OCI-LY1 (cell line): ENCODE measurements at regions not wholly inside any gene's neighbourhood (a gene's known extent, or its start where the extent isn't known, plus 50 kb on each side); places are given as distances from the start of the nearest gene placed in this dataset.

Source experiments
- H2AFZ ChIP-seq: fragments of 200-600 bp; sonication (generic), shearing (Covaris generic); 2 replicates; pipeline ENCODE4 v1.6.0; 2014; ENCODE audit warnings: antibody characterized with exemption, mild to moderate bottlenecking, low read length
- H3F3A ChIP-seq: fragments of 200-600 bp; sonication (generic), shearing (Covaris generic); 2 replicates; pipeline ENCODE4 v1.6.0; 2014; ENCODE audit warnings: mild to moderate bottlenecking, antibody characterized with exemption, low read length, moderate library complexity; ENCODE audit not compliant: insufficient read depth
- H3K27ac ChIP-seq: fragments of 200-600 bp; sonication (generic); 2 replicates; pipeline ENCODE4 v1.5.1; 2014; ENCODE audit warnings: low read length, mixed run types, mild to moderate bottlenecking, low read depth; ENCODE audit not compliant: poor library complexity, severe bottlenecking
- H3K27me3 ChIP-seq: fragments of 200-600 bp; sonication (generic); 2 replicates; pipeline ENCODE4 v1.6.0; 2014; ENCODE audit warnings: antibody characterized with exemption, mild to moderate bottlenecking, low read length, moderate library complexity; ENCODE audit not compliant: insufficient read depth
- H3K36me3 ChIP-seq: fragments of 200-600 bp; sonication (generic); 2 replicates; pipeline ENCODE4 v1.6.1; 2014; ENCODE audit warnings: mild to moderate bottlenecking, antibody characterized with exemption, low read length, moderate library complexity, mixed read lengths; ENCODE audit not compliant: insufficient read depth
- H3K4me1 ChIP-seq: fragments of 200-600 bp; sonication (generic); 2 replicates; pipeline ENCODE4 v1.5.1; 2014; ENCODE audit warnings: mild to moderate bottlenecking, low read length, moderate library complexity; ENCODE audit not compliant: insufficient read depth, severe bottlenecking
- H3K4me2 ChIP-seq: fragments of 200-600 bp; sonication (generic), shearing (Covaris generic); 2 replicates; pipeline ENCODE4 v1.6.1; 2014; ENCODE audit warnings: low read length
- H3K4me3 ChIP-seq: fragments of 200-600 bp; sonication (generic); 2 replicates; pipeline ENCODE4 v1.5.1; 2014; ENCODE audit warnings: low read length, low read depth, mild to moderate bottlenecking, mixed read lengths; ENCODE audit not compliant: poor library complexity, severe bottlenecking
- H3K79me2 ChIP-seq: fragments of 200-600 bp; shearing (Covaris generic); 2 replicates; pipeline ENCODE4 v1.6.1; 2016; ENCODE audit warnings: mixed run types, low read length, mixed read lengths; ENCODE audit not compliant: insufficient read depth
- H3K9ac ChIP-seq: fragments of 200-600 bp; sonication (generic), shearing (Covaris generic); 2 replicates; pipeline ENCODE4 v1.6.1; 2014; ENCODE audit warnings: mild to moderate bottlenecking, low read length, mixed read lengths
- H3K9me2 ChIP-seq: fragments of 200-600 bp; sonication (generic), shearing (Covaris generic); 2 replicates; pipeline ENCODE4 v1.6.1; 2014; ENCODE audit warnings: low read depth, mild to moderate bottlenecking, low read length, mixed read lengths
- H3K9me3 ChIP-seq: fragments of 200-600 bp; shearing (Covaris generic); 2 replicates; pipeline ENCODE4 v1.6.1; 2014; ENCODE audit warnings: low read length, mixed read lengths
- H4K20me1 ChIP-seq: fragments of 200-600 bp; sonication (generic), shearing (Covaris generic); 2 replicates; pipeline ENCODE4 v1.6.0; 2016; ENCODE audit warnings: mild to moderate bottlenecking, low read length; ENCODE audit not compliant: insufficient read depth
- CTCF ChIP-seq: fragments of 200-600 bp; sonication (generic), shearing (Covaris generic); IDR thresholded peaks from 2 replicates; pipeline ENCODE4 v1.5.1; 2017; ENCODE audit warnings: mild to moderate bottlenecking, antibody characterized with exemption, low read length, moderate library complexity, mixed read lengths
- EZH2 ChIP-seq: fragments of 200-600 bp; sonication (generic), shearing (Covaris generic); IDR thresholded peaks from 2 replicates; pipeline ENCODE4 v1.8.0; 2017; ENCODE audit warnings: borderline replicate concordance, mixed run types, mild to moderate bottlenecking, antibody characterized with exemption, low read length, moderate library complexity, mixed read lengths

- Histone ChIP-seq H3K27ac (no peak overlapping the region), H4K20me1 (no peaks in the 10 kb centered on the region), H3K4me3 (no peak overlapping the region), H3K4me1 (no peaks in the 10 kb centered on the region), H3K79me2 (no peaks in the 10 kb centered on the region), H3K9me2 (no peaks in the 10 kb centered on the region), H3K36me3 (no peaks in the 10 kb centered on the region), H3K9ac (no peak overlapping the region), H3K9me3 (no peaks in the 10 kb centered on the region), H3K27me3 (no peaks in the 10 kb centered on the region), H3K4me2 (no peak overlapping the region), H2AFZ (no peak overlapping the region), H3F3A (no peaks in the 10 kb centered on the region)
- TF ChIP-seq CTCF (no peak), EZH2 (no peak)
Measured at GRCh38 chr3:77931255-77932009, 891.5 kb downstream of the ROBO2 start.

- Histone ChIP-seq H3K4me1 (no peaks in the 10 kb centered on the region), H3K27ac (no peak overlapping the region), H3K9me3 (no peaks in the 10 kb centered on the region), H3K9me2 (no peaks in the 10 kb centered on the region), H3K4me2 (no peak overlapping the region), H3K27me3 (no peaks in the 10 kb centered on the region), H2AFZ (no peak overlapping the region), H4K20me1 (no peaks in the 10 kb centered on the region), H3K36me3 (no peaks in the 10 kb centered on the region), H3K9ac (no peak overlapping the region), H3K4me3 (no peak overlapping the region), H3F3A (no peaks in the 10 kb centered on the region), H3K79me2 (no peaks in the 10 kb centered on the region)
- no peak for TF ChIP-seq CTCF
- TF ChIP-seq EZH2 = no peak
Measured at GRCh38 chr3:77932926-77933325, 893.0 kb downstream of the ROBO2 start.

- TF ChIP-seq CTCF (no peak), EZH2 (no peak)
- no peak overlapping the region for H3K4me2 ChIP-seq
- no peaks in the 10 kb centered on the region for H3K4me1 ChIP-seq
Measured at GRCh38 chr3:77933926-77934325, 894.0 kb downstream of the ROBO2 start.

More at GRCh38 chr3:77933926-77934325, 894.0 kb downstream of the ROBO2 start:
- Histone ChIP-seq H3K79me2 (no peaks in the 10 kb centered on the region), H3K9ac (no peak overlapping the region), H2AFZ (no peak overlapping the region), H3K9me3 (no peaks in the 10 kb centered on the region), H3K9me2 (no peaks in the 10 kb centered on the region), H3K4me3 (no peak overlapping the region), H3K36me3 (no peaks in the 10 kb centered on the region), H3K27me3 (no peaks in the 10 kb centered on the region), H4K20me1 (no peaks in the 10 kb centered on the region), H3F3A (no peaks in the 10 kb centered on the region), H3K27ac (no peak overlapping the region)
